Spleen (tissue), 7 donors: ENCODE measurements at regions not wholly inside any gene's neighbourhood (a gene's known extent, or its start where the extent isn't known, plus 50 kb on each side); places are given as distances from the start of the nearest gene placed in this dataset.

Experiments
- POLR2A ChIP-seq, 3 donors: fragments of 450-650 bp; IDR thresholded peaks; one replicate each; pipeline ENCODE4 v1.5.1; 2017; ENCODE audit warnings: antibody characterized with exemption in 3 of 3, mild to moderate bottlenecking in 1 of 3
- POLR2AphosphoS5 ChIP-seq, 3 donors: sonication (generic); formaldehyde crosslinking; IDR thresholded peaks; one replicate each; pipeline ENCODE4 v1.5.1; 2017; ENCODE audit warnings: antibody characterized with exemption in 3 of 3
- TF ChIP-seq, protein P1 (sequence below), 11 experiments: fragments of 200-600 bp in 7 of 11; fragments of 450-650 bp in 4 of 11; sonication (generic) in 4 of 11; IDR thresholded peaks in 8 of 11; conservative IDR thresholded peaks in 3 of 11; 1 replicate in 7 of 11; 2 replicates in 4 of 11; pipeline versions ENCODE4 v1.4.0 to v1.8.0; 2016 to 2021; ENCODE audit warnings: antibody characterized with exemption in 11 of 11, inconsistent platforms in 4 of 11, mild to moderate bottlenecking in 1 of 11
- donor health status: DM: no; HTN: no; CAD: no; lungs with moderate emphysema.
- donor health status: DM: no; HTN: no; CAD: no.
- donor health status: DM: no; HTN: no; CAD: no.

DNA sequence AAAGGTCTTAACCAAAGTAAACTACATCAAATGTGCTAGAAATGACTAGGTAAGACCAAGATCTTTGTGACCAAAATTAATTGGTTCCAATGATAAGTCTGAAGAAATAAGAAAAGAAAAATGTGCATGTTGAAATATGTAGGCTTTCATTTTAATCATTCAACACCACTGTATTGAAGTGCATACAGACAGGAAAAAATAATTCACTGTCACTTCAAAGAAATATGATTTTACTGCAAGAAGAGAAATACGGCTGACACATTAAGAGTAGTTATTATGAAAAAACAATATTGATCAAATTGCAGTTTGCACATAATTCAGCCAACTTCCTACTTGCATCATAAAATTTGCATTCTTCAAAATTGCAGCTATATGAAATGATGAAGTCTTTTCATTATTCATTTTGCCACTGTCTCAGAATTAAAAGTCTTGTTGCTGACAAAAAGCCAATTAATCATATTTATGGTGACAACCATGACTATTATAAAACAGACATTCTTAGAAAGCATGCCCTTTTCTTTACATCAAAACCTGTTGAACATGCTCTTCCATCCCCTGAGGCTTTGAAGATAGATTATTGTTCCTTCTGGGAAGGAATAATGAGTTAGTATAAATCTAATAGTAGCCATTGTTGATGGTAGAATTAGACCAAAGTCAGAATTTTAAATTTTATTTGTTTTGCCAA, 405.9 kb upstream of the MAD2L1 start:
- TF ChIP-seq, protein P1, sequence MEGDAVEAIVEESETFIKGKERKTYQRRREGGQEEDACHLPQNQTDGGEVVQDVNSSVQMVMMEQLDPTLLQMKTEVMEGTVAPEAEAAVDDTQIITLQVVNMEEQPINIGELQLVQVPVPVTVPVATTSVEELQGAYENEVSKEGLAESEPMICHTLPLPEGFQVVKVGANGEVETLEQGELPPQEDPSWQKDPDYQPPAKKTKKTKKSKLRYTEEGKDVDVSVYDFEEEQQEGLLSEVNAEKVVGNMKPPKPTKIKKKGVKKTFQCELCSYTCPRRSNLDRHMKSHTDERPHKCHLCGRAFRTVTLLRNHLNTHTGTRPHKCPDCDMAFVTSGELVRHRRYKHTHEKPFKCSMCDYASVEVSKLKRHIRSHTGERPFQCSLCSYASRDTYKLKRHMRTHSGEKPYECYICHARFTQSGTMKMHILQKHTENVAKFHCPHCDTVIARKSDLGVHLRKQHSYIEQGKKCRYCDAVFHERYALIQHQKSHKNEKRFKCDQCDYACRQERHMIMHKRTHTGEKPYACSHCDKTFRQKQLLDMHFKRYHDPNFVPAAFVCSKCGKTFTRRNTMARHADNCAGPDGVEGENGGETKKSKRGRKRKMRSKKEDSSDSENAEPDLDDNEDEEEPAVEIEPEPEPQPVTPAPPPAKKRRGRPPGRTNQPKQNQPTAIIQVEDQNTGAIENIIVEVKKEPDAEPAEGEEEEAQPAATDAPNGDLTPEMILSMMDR (IDR thresholded peaks at IDR 0.05 in 8 of 11, conservative IDR thresholded peaks at IDR 0.05 in 3 of 11) = no peak
- TF ChIP-seq POLR2A (IDR thresholded peaks at IDR 0.05) = no peak
- TF ChIP-seq POLR2AphosphoS5 (IDR thresholded peaks at IDR 0.05) = no peak
